ENCODE measurements at regions not wholly inside any gene's neighbourhood (a gene's known extent, or its start where the extent isn't known, plus 50 kb on each side); places are given as distances from the start of the nearest gene placed in this dataset.

- TF ChIP-seq POLR2A (IDR thresholded peaks at IDR 0.05) (no peak), CTCF (IDR thresholded peaks at IDR 0.05) (no peak)
- H3K27me3 ChIP-seq: no peaks in the 10 kb centered on the region
- no peak overlapping the region for H3K27ac ChIP-seq
- H3K4me3 ChIP-seq: no peak overlapping the region
- H3K9me3 ChIP-seq: no peaks in the 10 kb centered on the region
- peaks cover 0 to 17% (median 0%) of the 10 kb centered on the region in 4 donors for H3K4me1 ChIP-seq
- no peaks in the 10 kb centered on the region for H3K36me3 ChIP-seq
- DNase-seq: no peak
These were observed 133.6 kb upstream of the NPVF start for GRCh38 chr7:25361863-25362262.

- TF ChIP-seq POLR2A (IDR thresholded peaks at IDR 0.05) (no peak), CTCF (IDR thresholded peaks at IDR 0.05) (no peak)
- DNase-seq: no peak
- Histone ChIP-seq H3K4me3 (no peak overlapping the region), H3K27ac (no peak overlapping the region), H3K9me3 (no peaks in the 10 kb centered on the region), H3K36me3 (no peaks in the 10 kb centered on the region), H3K27me3 (no peaks in the 10 kb centered on the region), H3K4me1 (no peaks in the 10 kb centered on the region)
These were observed 140.4 kb upstream of the NPVF start for GRCh38 chr7:25368599-25369201.

- Histone ChIP-seq H3K27me3 (no peaks in the 10 kb centered on the region), H3K4me3 (no peak overlapping the region), H3K36me3 (no peaks in the 10 kb centered on the region), H3K9me3 (no peaks in the 10 kb centered on the region), H3K4me1 (no peaks in the 10 kb centered on the region), H3K27ac (no peak overlapping the region)
- no peak for DNase-seq
- no peak for TF ChIP-seq POLR2A (IDR thresholded peaks at IDR 0.05)
These were observed 141.5 kb upstream of the NPVF start for GRCh38 chr7:25369786-25370185.

GRCh38 chr7:25371972-25372371, 143.7 kb upstream of the NPVF start:
- Histone ChIP-seq H3K4me3 (no peak overlapping the region), H3K9me3 (no peaks in the 10 kb centered on the region), H3K27ac (no peak overlapping the region), H3K36me3 (no peaks in the 10 kb centered on the region), H3K4me1 (peaks cover 0 to 5% (median 0%) of the 10 kb centered on the region in 4 donors), H3K27me3 (no peaks in the 10 kb centered on the region)
- TF ChIP-seq CTCF (IDR thresholded peaks at IDR 0.05): no peak
- no peak for TF ChIP-seq POLR2A (IDR thresholded peaks at IDR 0.05)
- DNase-seq: no peak

GRCh38 chr7:25375805-25376600, 147.7 kb upstream of the NPVF start:
- Histone ChIP-seq H3K36me3 (no peaks in the 10 kb centered on the region), H3K4me3 (no peak overlapping the region), H3K9me3 (no peaks in the 10 kb centered on the region), H3K27me3 (no peaks in the 10 kb centered on the region), H3K27ac (no peak overlapping the region), H3K4me1 (peaks cover 0 to 5% (median 0%) of the 10 kb centered on the region in 4 donors)
- DNase-seq: no peak
- TF ChIP-seq CTCF (IDR thresholded peaks at IDR 0.05): no peak

Measured in Peyer's patch (tissue), 4 donors.